Activated CD8-positive, alpha-beta memory T cell treated with anti-CD3 and anti-CD28 coated beads for 48 hours (primary cell): ENCODE measurements at regions not wholly inside any gene's neighbourhood (a gene's known extent, or its start where the extent isn't known, plus 50 kb on each side); places are given as distances from the start of the nearest gene placed in this dataset.
"Not testable (repeated sequence)": the region's sequence is repeated elsewhere in the genome, so short reads cannot be mapped to it uniquely, and the experiment has no call there.

Source experiments
- DNase-seq, 3 experiments: peaks; one replicate each; pipeline ENCODE4 v3.0.0-alpha.2; 2020; ENCODE audit warnings: low read depth in 2 of 3, low spot score in 2 of 3

DNA sequence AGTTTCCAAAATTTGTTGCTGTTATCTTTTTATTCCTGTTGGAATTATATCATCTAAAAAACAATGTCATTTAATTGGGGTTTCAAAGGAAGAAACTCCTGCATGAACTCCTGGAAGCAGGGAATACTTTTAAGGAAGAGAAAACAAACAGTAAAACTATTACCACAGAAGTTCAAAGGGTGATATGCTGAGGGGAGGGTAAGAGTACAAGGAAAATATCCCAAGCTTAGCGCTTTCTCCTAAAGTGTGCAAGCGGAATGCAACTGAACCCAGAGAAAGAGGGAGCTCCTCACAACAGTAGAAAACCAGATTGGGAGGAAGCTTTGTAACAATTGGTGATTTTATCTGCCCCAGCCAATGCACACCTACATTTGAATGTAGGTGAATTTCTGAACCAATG is 175.1 kb downstream of the NUFIP1 start:
- DNase-seq: no peak

- no peak for DNase-seq
Observed at GRCh38 chr13:44812818-44813217, 176.5 kb downstream of the NUFIP1 start.

- no peak for DNase-seq
Observed at GRCh38 chr13:44810061-44810840, 179.0 kb downstream of the NUFIP1 start.

DNA sequence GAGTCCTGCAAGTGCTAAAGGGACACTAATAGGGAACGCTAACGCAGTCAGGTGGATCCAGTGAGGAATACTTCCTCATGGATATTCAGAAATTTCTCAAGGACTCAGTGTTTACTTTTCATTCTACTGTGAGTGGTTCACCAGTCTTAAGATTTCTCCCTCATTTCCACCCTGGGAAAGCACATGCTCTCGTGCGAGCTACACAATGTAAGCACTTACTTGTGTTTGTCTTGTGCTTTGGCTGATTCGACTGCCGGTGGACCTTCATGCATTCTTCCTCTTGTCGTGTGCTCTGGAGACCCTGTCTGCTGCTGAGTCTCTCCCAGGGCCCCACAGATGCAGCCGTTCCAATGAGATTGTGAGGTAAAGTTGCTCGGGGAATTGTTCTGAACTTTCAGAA is 180.1 kb downstream of the NUFIP1 start:
- no peak for DNase-seq

- DNase-seq: no peak
Observed at GRCh38 chr13:44808185-44808584, 181.1 kb downstream of the NUFIP1 start.

DNA sequence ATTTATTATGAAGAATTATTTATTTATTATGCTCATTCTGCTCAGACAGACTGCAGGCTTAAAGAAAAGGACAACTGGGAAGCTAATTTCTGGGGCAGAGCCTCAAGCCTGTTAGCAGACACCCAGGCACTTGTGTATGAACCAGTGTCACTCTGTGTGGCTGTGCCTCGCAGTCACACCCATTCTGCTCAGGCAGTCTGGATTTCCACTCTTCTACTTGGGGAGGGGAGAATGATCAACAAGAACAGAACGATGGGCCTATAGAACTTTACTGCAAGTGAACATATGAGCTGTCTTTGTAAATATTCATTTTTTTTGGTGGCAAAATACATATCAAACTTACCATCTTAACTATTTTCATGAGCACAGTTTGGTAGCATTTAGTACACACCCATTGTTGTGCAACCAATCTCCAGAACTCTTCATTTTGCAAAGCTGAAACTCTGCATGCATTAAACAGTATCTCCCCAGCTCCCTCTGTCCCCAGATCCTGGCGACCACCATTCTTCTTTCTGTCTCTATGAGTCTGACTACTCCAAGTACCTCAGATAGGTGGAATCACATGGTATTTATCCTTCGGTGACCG is 181.7 kb downstream of the NUFIP1 start:
- no peak for DNase-seq

DNA sequence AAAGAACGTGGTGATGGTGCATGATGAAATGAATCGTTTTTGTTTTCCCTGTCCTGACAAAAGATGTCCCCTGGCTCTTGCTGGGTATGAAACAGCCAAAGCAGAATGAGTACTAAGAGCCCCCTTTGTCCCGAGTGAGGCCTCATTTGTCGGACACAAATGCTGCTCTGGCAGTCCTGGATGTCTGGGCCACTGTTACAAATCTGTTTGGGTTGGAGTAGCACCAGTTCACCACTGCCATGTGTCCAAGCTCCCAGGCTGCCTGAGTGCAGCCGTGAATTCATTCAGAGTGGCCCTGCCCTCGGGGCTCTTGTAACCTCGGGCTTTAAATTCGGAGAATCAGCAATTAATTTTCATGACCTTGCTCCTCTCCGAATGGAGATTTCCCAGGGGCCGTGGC is 182.4 kb downstream of the NUFIP1 start:
- DNase-seq: no peak

GRCh38 chr13:44805585-44805984 is 183.7 kb downstream of the NUFIP1 start:
- DNase-seq: no peak

DNA sequence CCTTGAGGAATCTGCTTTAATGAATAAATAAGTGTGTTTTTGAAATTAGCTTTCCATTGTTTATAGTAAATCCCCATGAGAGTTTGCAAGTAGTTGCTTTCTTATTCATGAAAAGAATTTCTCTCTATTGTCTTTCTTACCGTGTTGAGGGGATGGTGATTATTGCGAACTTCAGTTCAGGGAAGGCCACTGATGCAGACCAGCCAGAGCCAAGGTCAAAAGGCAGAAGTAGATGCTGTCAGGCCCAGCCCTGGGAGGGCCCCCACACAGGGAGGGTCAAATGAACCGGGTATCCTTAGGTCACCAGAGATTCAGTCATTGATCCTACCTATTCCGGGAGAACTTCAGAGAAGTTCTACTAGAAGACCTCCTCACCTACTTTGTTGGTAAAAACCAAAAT is 185.9 kb downstream of the NUFIP1 start:
- DNase-seq: no peak

GRCh38 chr13:44802491-44802890 is 186.8 kb downstream of the NUFIP1 start:
- no peak for DNase-seq

DNA sequence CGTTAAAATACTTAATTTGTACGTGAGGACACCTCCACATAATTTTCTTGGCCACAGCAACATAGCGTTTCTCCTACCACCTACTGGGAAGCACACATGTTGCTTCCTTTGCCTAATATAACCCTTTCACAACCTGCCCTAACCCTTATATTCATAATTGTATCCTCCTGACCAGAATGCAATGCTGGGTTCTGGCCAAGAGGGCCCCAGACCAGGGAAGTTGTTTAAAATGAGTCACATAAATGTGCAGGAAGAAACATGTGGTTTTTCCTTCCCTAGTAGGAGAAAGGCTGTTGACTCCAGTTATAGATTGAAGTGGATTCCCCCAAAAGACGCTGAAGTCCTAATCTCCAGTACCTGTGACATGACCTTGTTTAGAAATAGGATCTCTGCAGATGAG is 187.3 kb downstream of the NUFIP1 start:
- no peak for DNase-seq

DNA sequence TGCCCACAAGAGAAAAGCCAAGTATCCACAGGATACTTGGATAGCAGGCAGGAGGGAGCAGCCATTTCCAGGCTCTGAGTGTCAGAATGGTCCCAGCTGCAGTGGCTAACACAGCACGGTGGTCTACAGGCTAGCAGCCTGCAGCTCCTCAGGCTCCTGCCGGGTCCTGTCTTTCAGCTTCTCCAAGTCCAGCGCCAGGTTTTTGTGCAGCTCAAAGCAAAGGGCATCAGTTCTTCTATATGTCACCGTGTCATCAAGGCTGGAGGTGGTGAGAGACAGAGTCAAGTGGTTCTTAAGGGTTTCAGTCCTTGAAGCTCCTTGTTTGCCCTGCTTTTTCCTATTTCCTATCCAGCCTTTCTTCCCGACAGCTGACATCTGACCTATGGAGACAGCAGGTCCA is 188.6 kb downstream of the NUFIP1 start:
- no peak for DNase-seq

GRCh38 chr13:44797685-44798084 is 191.6 kb downstream of the NUFIP1 start:
- no peak for DNase-seq

GRCh38 chr13:44796597-44797490 is 192.4 kb downstream of the NUFIP1 start:
- no peak for DNase-seq

DNA sequence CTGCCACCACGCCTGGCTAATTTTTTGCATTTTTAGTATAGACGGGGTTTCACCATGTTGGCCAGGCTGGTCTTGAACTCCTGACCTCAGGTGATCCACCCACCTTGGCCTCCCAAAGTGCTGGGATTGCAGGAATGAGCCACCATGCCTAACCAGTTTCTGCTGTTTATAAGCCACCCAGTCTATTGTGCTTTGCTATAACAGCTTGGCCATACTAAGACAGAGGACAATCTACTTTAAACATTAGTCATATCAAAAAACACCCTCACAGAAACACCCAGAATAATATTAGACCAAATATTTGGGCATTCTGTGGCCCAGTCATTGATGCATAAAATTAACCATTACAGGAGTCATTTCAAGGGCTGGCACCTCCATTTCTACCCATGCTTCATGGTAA is 193.2 kb downstream of the NUFIP1 start:
- DNase-seq: not testable (repeated sequence)

DNA sequence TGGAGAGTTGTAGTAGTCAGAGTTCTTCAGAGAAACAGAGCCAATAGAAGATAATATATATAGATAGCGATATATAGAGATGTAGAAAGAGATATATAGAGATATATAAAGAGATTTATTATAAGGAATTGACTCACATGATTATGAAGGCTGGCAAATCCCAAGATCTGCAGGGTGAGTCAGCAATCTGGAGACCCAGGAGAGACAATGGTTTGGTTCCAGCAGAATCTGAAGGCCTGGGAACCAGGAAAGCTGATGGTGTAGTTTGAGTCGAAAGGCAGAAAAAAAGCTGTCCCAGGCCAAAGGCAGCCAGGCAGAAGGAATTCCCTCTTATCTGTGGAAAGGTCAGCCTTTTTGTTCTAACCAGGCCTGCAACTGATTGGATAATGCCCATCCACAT is 194.1 kb downstream of the NUFIP1 start:
- no peak for DNase-seq

- DNase-seq: no peak
Observed at GRCh38 chr13:44792096-44792495, 197.2 kb downstream of the NUFIP1 start.

- DNase-seq: no peak
Observed at GRCh38 chr13:44790289-44790688, 199.0 kb downstream of the NUFIP1 start.

- DNase-seq: no peak
Observed at GRCh38 chr13:44787617-44788016, 201.7 kb downstream of the NUFIP1 start.

- no peak for DNase-seq
Observed at GRCh38 chr13:44786756-44787155, 202.5 kb downstream of the NUFIP1 start.

DNA sequence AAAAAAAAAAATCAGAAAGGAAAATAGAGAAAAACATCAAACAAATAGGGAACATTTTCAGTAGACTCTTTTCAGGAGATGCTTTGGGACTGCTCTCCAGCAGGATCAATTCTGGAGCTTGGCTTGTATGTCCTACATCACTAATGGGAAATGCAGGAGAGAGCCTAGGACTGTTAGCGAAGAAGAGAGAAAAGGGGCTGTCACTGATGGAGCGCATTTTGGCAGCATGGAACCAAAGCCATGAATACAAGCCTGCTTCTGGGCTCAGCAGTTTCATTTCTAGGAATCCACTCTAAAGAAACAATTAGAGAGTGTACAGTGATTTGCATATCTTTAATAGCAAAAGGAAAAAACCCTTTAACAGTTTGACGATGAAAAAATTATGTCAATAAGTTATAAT is 203.9 kb downstream of the NUFIP1 start:
- no peak for DNase-seq

DNA sequence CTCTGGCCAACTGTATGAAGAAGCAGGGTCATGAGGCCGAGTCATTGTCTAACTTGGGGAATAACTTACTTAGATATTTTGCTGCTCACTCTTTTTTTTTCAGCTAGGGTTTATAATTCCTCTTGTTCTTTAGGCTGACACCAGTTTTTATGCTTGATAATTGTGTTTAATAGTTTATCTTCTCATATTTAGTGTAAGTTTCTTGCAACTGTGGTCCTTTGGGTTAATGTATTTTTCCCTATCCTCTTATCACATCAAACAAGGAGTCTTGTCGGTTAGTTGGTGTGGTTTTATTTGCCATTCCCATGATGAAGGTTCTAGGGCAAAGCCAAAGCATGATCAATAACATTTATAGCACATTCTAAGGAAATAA is 204.6 kb downstream of the NUFIP1 start:
- no peak for DNase-seq
